Mesothelial cell of epicardium (in vitro differentiated cells): ENCODE measurements at regions not wholly inside any gene's neighbourhood (a gene's known extent, or its start where the extent isn't known, plus 50 kb on each side); places are given as distances from the start of the nearest gene placed in this dataset.

Experiments used
- DNase-seq, 2 experiments: peaks; one replicate each; pipeline ENCODE4 v3.0.0; 2021; ENCODE audit warnings: low spot score in 2 of 2; ENCODE audit not compliant: unreplicated experiment in 2 of 2
- H3K27ac Mint-ChIP-seq: 2 replicates; pipeline ENCODE4 v1.8.0; 2021; ENCODE audit warnings: mixed read lengths
- H3K27me3 Mint-ChIP-seq: 2 replicates; pipeline ENCODE4 v1.8.0; 2021; ENCODE audit warnings: low read depth, mixed read lengths
- H3K36me3 Mint-ChIP-seq: 2 replicates; pipeline ENCODE4 v1.8.0; 2021; ENCODE audit warnings: mixed read lengths
- H3K4me1 Mint-ChIP-seq: 2 replicates; pipeline ENCODE4 v1.8.0; 2021; ENCODE audit warnings: mixed read lengths
- H3K4me3 Mint-ChIP-seq: 2 replicates; pipeline ENCODE4 v1.8.0; 2021; ENCODE audit warnings: mild to moderate bottlenecking, moderate library complexity, mixed read lengths
- H3K9me3 Mint-ChIP-seq: 2 replicates; pipeline ENCODE4 v1.8.0; 2021; ENCODE audit warnings: mixed read lengths
- TF ChIP-seq, protein P1 (sequence below): fragments of 200-600 bp; sonication (generic); IDR thresholded peaks from one replicate; pipeline ENCODE4 v1.5.0; 2021; ENCODE audit warnings: antibody characterized with exemption; ENCODE audit not compliant: unreplicated experiment

GRCh38 chr4:11518754-11519153 lies 90.1 kb upstream of the HS3ST1 start:
- Mint-ChIP-seq H3K4me1 (peaks cover 19% of the 10 kb centered on the region), H3K36me3 (no peaks in the 10 kb centered on the region), H3K27me3 (no peaks in the 10 kb centered on the region), H3K4me3 (no peak overlapping the region), H3K27ac (no peak overlapping the region), H3K9me3 (peaks cover 5% of the 10 kb centered on the region)
- no peak for DNase-seq
- TF ChIP-seq, protein P1, sequence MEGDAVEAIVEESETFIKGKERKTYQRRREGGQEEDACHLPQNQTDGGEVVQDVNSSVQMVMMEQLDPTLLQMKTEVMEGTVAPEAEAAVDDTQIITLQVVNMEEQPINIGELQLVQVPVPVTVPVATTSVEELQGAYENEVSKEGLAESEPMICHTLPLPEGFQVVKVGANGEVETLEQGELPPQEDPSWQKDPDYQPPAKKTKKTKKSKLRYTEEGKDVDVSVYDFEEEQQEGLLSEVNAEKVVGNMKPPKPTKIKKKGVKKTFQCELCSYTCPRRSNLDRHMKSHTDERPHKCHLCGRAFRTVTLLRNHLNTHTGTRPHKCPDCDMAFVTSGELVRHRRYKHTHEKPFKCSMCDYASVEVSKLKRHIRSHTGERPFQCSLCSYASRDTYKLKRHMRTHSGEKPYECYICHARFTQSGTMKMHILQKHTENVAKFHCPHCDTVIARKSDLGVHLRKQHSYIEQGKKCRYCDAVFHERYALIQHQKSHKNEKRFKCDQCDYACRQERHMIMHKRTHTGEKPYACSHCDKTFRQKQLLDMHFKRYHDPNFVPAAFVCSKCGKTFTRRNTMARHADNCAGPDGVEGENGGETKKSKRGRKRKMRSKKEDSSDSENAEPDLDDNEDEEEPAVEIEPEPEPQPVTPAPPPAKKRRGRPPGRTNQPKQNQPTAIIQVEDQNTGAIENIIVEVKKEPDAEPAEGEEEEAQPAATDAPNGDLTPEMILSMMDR: no peak

GRCh38 chr4:11514779-11515419 lies 86.2 kb upstream of the HS3ST1 start:
- H3K9me3 Mint-ChIP-seq: peaks cover 5% of the 10 kb centered on the region
- H3K27me3 Mint-ChIP-seq: no peaks in the 10 kb centered on the region
- TF ChIP-seq, protein P1: no peak
- H3K36me3 Mint-ChIP-seq: no peaks in the 10 kb centered on the region
- H3K4me1 Mint-ChIP-seq: peaks cover 37% of the 10 kb centered on the region
- H3K4me3 Mint-ChIP-seq: no peak overlapping the region
- no peak for DNase-seq
- no peak overlapping the region for H3K27ac Mint-ChIP-seq

GRCh38 chr4:11514003-11514402 lies 85.3 kb upstream of the HS3ST1 start:
- H3K4me1 Mint-ChIP-seq: peaks cover 37% of the 10 kb centered on the region
- no peak overlapping the region for H3K4me3 Mint-ChIP-seq
- no peak for DNase-seq
- no peak overlapping the region for H3K27ac Mint-ChIP-seq
- TF ChIP-seq, protein P1: no peak
- no peaks in the 10 kb centered on the region for H3K9me3 Mint-ChIP-seq
- no peaks in the 10 kb centered on the region for H3K36me3 Mint-ChIP-seq
- H3K27me3 Mint-ChIP-seq: no peaks in the 10 kb centered on the region

- Mint-ChIP-seq H3K4me3 (no peak overlapping the region), H3K27me3 (no peaks in the 10 kb centered on the region), H3K36me3 (no peaks in the 10 kb centered on the region), H3K9me3 (peaks cover 5% of the 10 kb centered on the region), H3K27ac (no peak overlapping the region), H3K4me1 (peaks cover 37% of the 10 kb centered on the region)
- TF ChIP-seq, protein P1: no peak
- no peak for DNase-seq
Measured at GRCh38 chr4:11512871-11513270, 84.2 kb upstream of the HS3ST1 start.

GRCh38 chr4:11511321-11511720 lies 82.6 kb upstream of the HS3ST1 start:
- H3K9me3 Mint-ChIP-seq: peaks cover 5% of the 10 kb centered on the region
- H3K27ac Mint-ChIP-seq: no peak overlapping the region

More at GRCh38 chr4:11511321-11511720, 82.6 kb upstream of the HS3ST1 start:
- TF ChIP-seq, protein P1: no peak
- Mint-ChIP-seq H3K4me1 (peaks cover 37% of the 10 kb centered on the region), H3K36me3 (no peaks in the 10 kb centered on the region), H3K27me3 (no peaks in the 10 kb centered on the region), H3K4me3 (no peak overlapping the region)
- DNase-seq: no peak
